K562 (cell line): ENCODE measurements at regions not wholly inside any gene's neighbourhood (a gene's known extent, or its start where the extent isn't known, plus 50 kb on each side); places are given as distances from the start of the nearest gene placed in this dataset.

Experiments
- ATAC-seq: fragments of 200-7000 bp; cut with Tn5 transposase; 3 replicates; pipeline ENCODE4 v1.9.1; 2020; ENCODE audit warnings: moderate library complexity
- BruUV-seq: library from RNA; stranded (reverse); fragments of 400-500 nt; replicated peaks from 2 replicates; lab custom pipeline; 2021; lab: Mats Ljungman, UMichigan
- CTCF ChIA-PET: fragments of 300-600 bp; formaldehyde crosslinking; extraction: SDS; loops from one replicate; lab custom pipeline; 2021; ENCODE audit warnings: low intra/inter-chr PET ratio; lab: Yijun Ruan, JAX
- POLR2A ChIA-PET: fragments of 300-600, 350-650 bp; sonication (Branson Sonifier 250); formaldehyde crosslinking; extraction: SDS; loops from one replicate; lab custom pipeline; 2021; ENCODE audit warnings: antibody characterized with exemption, inconsistent platforms; lab: Yijun Ruan, JAX
- DNase-seq, 4 experiments: peaks; one replicate each; pipeline versions ENCODE4 v3.0.0 to v3.0.0-alpha.2; 2011 to 2018; ENCODE audit warnings: low spot score in 3 of 4, mixed read lengths in 3 of 4; ENCODE audit errors: extremely low read depth in 1 of 4
- FAIRE-seq: peaks from 2 replicates; lab custom pipeline; 2011; peaks lifted over from hg19 to GRCh38; lab: Jason Lieb, UNC
- H2AFZ ChIP-seq: 2 replicates; pipeline ENCODE4 v1.6.0; 2011; ENCODE audit warnings: low read depth, low read length, control low read depth, inconsistent platforms
- H3K27ac ChIP-seq: fragments of 200-600 bp; 3 replicates; pipeline ENCODE4 v1.8.0; 2011; ENCODE audit warnings: low read depth, mild to moderate bottlenecking, control low read depth, inconsistent platforms, low read length, moderate library complexity, mixed read lengths; ENCODE audit errors: extremely low read depth
- H3K27me3 ChIP-seq, 2 experiments: fragments of 300-600 bp in 1 of 2; 2 replicates in 1 of 2; 3 replicates in 1 of 2; pipeline versions ENCODE4 v1.6.0 to v1.8.0; 2011; ENCODE audit warnings: inconsistent platforms in 2 of 2, low read length in 2 of 2, mild to moderate bottlenecking in 1 of 2, mixed read lengths in 1 of 2, moderate library complexity in 1 of 2; ENCODE audit not compliant: control insufficient read depth in 2 of 2, insufficient read depth in 2 of 2
- H3K36me3 ChIP-seq: fragments of 300-600 bp; 3 replicates; pipeline ENCODE4 v1.8.0; 2011; ENCODE audit warnings: mild to moderate bottlenecking, low read length, inconsistent platforms; ENCODE audit not compliant: control insufficient read depth, insufficient read depth
- H3K4me1 ChIP-seq, 2 experiments: fragments of 200-600 bp in 1 of 2; replicated peaks in 1 of 2; 2 replicates in 1 of 2; 3 replicates in 1 of 2; pipeline versions ENCODE4 v1.5.1 to v1.8.0; 2011; ENCODE audit warnings: inconsistent platforms in 2 of 2, low read length in 2 of 2, mild to moderate bottlenecking in 1 of 2, mixed read lengths in 1 of 2, moderate library complexity in 1 of 2; ENCODE audit not compliant: control insufficient read depth in 2 of 2, insufficient read depth in 2 of 2
- H3K4me2 ChIP-seq: 2 replicates; pipeline ENCODE4 v1.6.1; 2011; ENCODE audit warnings: low read length, control low read depth, inconsistent platforms, mixed read lengths; ENCODE audit not compliant: insufficient read depth
- H3K4me3 ChIP-seq: fragments of 200-600 bp; sonication (generic), shearing (Covaris generic); 2 replicates; pipeline ENCODE4 v1.5.1; 2016; ENCODE audit warnings: control low read depth, inconsistent platforms
- H3K79me2 ChIP-seq: fragments of 200-600 bp; 3 replicates; pipeline ENCODE4 v1.8.0; 2011; ENCODE audit warnings: low read length, inconsistent platforms; ENCODE audit not compliant: control insufficient read depth, insufficient read depth
- H3K9ac ChIP-seq, 2 experiments: 2 replicates each; pipeline versions ENCODE4 v1.6.0 to v1.6.1; 2011; ENCODE audit warnings: low read depth in 2 of 2, low read length in 2 of 2, control low read depth in 1 of 2, inconsistent platforms in 1 of 2, mild to moderate bottlenecking in 1 of 2, mixed read lengths in 1 of 2; ENCODE audit not compliant: insufficient read depth in 1 of 2
- H3K9me1 ChIP-seq: one replicate; pipeline ENCODE4 v1.6.0; 2011; ENCODE audit warnings: inconsistent platforms, mild to moderate bottlenecking, low read length, moderate library complexity; ENCODE audit not compliant: control insufficient read depth, insufficient read depth
- H3K9me3 ChIP-seq: replicated peaks from 2 replicates; pipeline ENCODE4 v1.5.1; 2011; ENCODE audit warnings: low read depth, low read length, inconsistent platforms; ENCODE audit not compliant: control insufficient read depth, insufficient read depth
- H4K20me1 ChIP-seq: replicated peaks from 2 replicates; pipeline ENCODE4 v1.6.1; 2011; ENCODE audit warnings: low read length, inconsistent platforms, mixed read lengths; ENCODE audit not compliant: control insufficient read depth, insufficient read depth
- BHLHE40 ChIP-seq: IDR thresholded peaks from 2 replicates; pipeline ENCODE4 v1.6.1; 2011; ENCODE audit warnings: low read length, improper control_type of control experiment
- E2F6 ChIP-seq, 2 experiments: IDR thresholded peaks; 2 replicates each; pipeline ENCODE4 v1.6.1; 2011; ENCODE audit warnings: borderline replicate concordance in 1 of 2, control low read depth in 1 of 2, low read depth in 1 of 2, low read length in 1 of 2, mild to moderate bottlenecking in 1 of 2, mixed read lengths in 1 of 2, moderate library complexity in 1 of 2; ENCODE audit not compliant: insufficient read depth in 1 of 2, insufficient read length in 1 of 2, poor library complexity in 1 of 2, severe bottlenecking in 1 of 2; ENCODE audit errors: extremely low read depth in 1 of 2
- EWSR1 ChIP-seq: fragments of 450-650 bp; IDR thresholded peaks from 2 replicates; pipeline ENCODE4 v1.6.1; 2018; ENCODE audit warnings: borderline replicate concordance, mild to moderate bottlenecking, low read depth, moderate library complexity; ENCODE audit not compliant: partially characterized antibody
- HMGN3 ChIP-seq: IDR thresholded peaks from 2 replicates; pipeline ENCODE4 v1.6.1; 2011; ENCODE audit warnings: borderline replicate concordance, low read depth, mild to moderate bottlenecking, mixed read lengths, low read length; ENCODE audit not compliant: insufficient read length; ENCODE audit errors: extremely low read depth
- HOMEZ ChIP-seq: fragments of 250-450 bp; sonication (Bioruptor Pico); IDR thresholded peaks from 2 replicates; pipeline ENCODE4 v1.4.0; 2020; ENCODE audit warnings: mild to moderate bottlenecking, moderate library complexity
- NCOA4 ChIP-seq: fragments of 450-650 bp; IDR thresholded peaks from 2 replicates; pipeline ENCODE4 v1.6.1; 2018; ENCODE audit warnings: mild to moderate bottlenecking; ENCODE audit not compliant: partially characterized antibody
- RBM34 ChIP-seq: fragments of 200-400 bp; formaldehyde crosslinking; IDR thresholded peaks from 2 replicates; pipeline ENCODE4 v1.6.1; 2018; ENCODE audit warnings: low read length, borderline replicate concordance; ENCODE audit not compliant: insufficient read depth
- RUNX1 ChIP-seq: sonication (generic); IDR thresholded peaks from 2 replicates; pipeline ENCODE4 v1.6.1; 2016; ENCODE audit warnings: antibody characterized with exemption, low read depth
- TEAD4 ChIP-seq, 2 experiments: sonication (generic) in 1 of 2; formaldehyde crosslinking in 1 of 2; IDR thresholded peaks; 2 replicates each; pipeline versions ENCODE4 v1.6.1 to v1.8.0; 2012 to 2022; ENCODE audit warnings: borderline replicate concordance in 1 of 2, inconsistent platforms in 1 of 2, low read length in 1 of 2, mild to moderate bottlenecking in 1 of 2, missing genetic modification reagents in 1 of 2
- TGIF2 ChIP-seq: sonication (generic); formaldehyde crosslinking; IDR thresholded peaks from 2 replicates; pipeline ENCODE4 v1.8.1; 2022; ENCODE audit warnings: mild to moderate bottlenecking, missing genetic modification reagents, moderate library complexity
- ZFPM2 ChIP-seq: fragments of 250-450 bp; sonication (Bioruptor Pico); IDR thresholded peaks from 2 replicates; pipeline ENCODE4 v1.5.1; 2022; ENCODE audit warnings: mild to moderate bottlenecking
- WGBS: fragments of 100-300 bp; shearing (Covaris generic); methylation state at CpG from one replicate; pipeline ENCODE4 v1.1.6; 2016; ENCODE audit warnings: low coverage, mixed read lengths; ENCODE audit not compliant: insufficient coverage; ENCODE audit errors: missing lambda C conversion rate; 5-methylcytosine and 5-hydroxymethylcytosine counted together
- in situ Hi-C: fragments of 300-500 bp; cut with MboI; formaldehyde crosslinking; loops from 4 replicates; pipeline ENCODE4 v1.15.0; 2018; ENCODE audit warnings: inconsistent platforms, mixed read lengths
- intact Hi-C: fragments of 100-400 bp; cut with micrococcal nuclease; formaldehyde crosslinking; loops from 2 replicates; pipeline ENCODE4 v1.14.2; 2022

- FAIRE-seq: no peak
- no peak overlapping the region for H3K4me3 ChIP-seq
- no peaks in the 10 kb centered on the region for H3K79me2 ChIP-seq
- TF ChIP-seq EWSR1: no peak
- H3K4me2 ChIP-seq: no peak overlapping the region
- H3K9ac ChIP-seq: no peak overlapping the region
- no peaks in the 10 kb centered on the region for H3K9me1 ChIP-seq
- ChIA-PET CTCF (no interaction called here), POLR2A (no interaction called here)
- 0% methylated on average over 4 of the region's 4 CpGs for WGBS
- H4K20me1 ChIP-seq: no peaks in the 10 kb centered on the region
- no peak for ATAC-seq
- intact Hi-C loops: no loop called here
- BruUV-seq: no TSS peak
- no peaks in the 10 kb centered on the region for H3K36me3 ChIP-seq
- H3K9me3 ChIP-seq: no peaks in the 10 kb centered on the region
- no peak overlapping the region for H2AFZ ChIP-seq
- in situ Hi-C loops: no loop called here
- no peaks in the 10 kb centered on the region for H3K4me1 ChIP-seq
- no peak overlapping the region for H3K27ac ChIP-seq
- no peak for DNase-seq
- H3K27me3 ChIP-seq: no peaks in the 10 kb centered on the region
Measured at GRCh38 chr14:85198001-85198400, 331.9 kb upstream of the FLRT2 start.

- WGBS: 0% methylated on average over 2 of the region's 2 CpGs
- TF ChIP-seq E2F6 (IDR thresholded peaks at IDR 0.05; ENCODE audit: borderline replicate concordance in 1 of 2, extremely low read depth in 1 of 2, insufficient read depth in 1 of 2, insufficient read length in 1 of 2, low read depth in 1 of 2, low read length in 1 of 2, poor library complexity in 1 of 2, severe bottlenecking in 1 of 2) (no peak), NCOA4 (no peak), RBM34 (no peak), HOMEZ (CRISPR knock-in tag) (no peak), TEAD4 (IDR thresholded peaks at IDR 0.05; ENCODE audit: low read length) (no peak), TEAD4 (CRISPR knock-in tag; IDR thresholded peaks at IDR 0.05; ENCODE audit: borderline replicate concordance) (no peak), BHLHE40 (no peak), HMGN3 (no peak), TGIF2 (no peak), RUNX1 (no peak), ZFPM2 (CRISPR knock-in tag) (no peak)
Measured at GRCh38 chr14:85205875-85206274, 324.1 kb upstream of the FLRT2 start.

More at GRCh38 chr14:85205875-85206274, 324.1 kb upstream of the FLRT2 start:
- no peaks in the 10 kb centered on the region for H3K9me3 ChIP-seq
- ATAC-seq: no peak
- H3K4me3 ChIP-seq: no peak overlapping the region
- CTCF ChIA-PET: no interaction called here
- no peaks in the 10 kb centered on the region for H3K27me3 ChIP-seq
- H2AFZ ChIP-seq: no peak overlapping the region
- intact Hi-C loops (no loop called here), in situ Hi-C loops (no loop called here)
- POLR2A ChIA-PET: no interaction called here
- no peak for FAIRE-seq
- no peak for DNase-seq
- H3K36me3 ChIP-seq: no peaks in the 10 kb centered on the region
- no peaks in the 10 kb centered on the region for H3K4me1 ChIP-seq
- no peaks in the 10 kb centered on the region for H3K9me1 ChIP-seq
- no peak overlapping the region for H3K27ac ChIP-seq
- no peak overlapping the region for H3K9ac ChIP-seq
- no peaks in the 10 kb centered on the region for H3K79me2 ChIP-seq
- H4K20me1 ChIP-seq: no peaks in the 10 kb centered on the region
- BruUV-seq: no TSS peak
- H3K4me2 ChIP-seq: no peak overlapping the region
